ENCODE measurements at regions not wholly inside any gene's neighbourhood (a gene's known extent, or its start where the extent isn't known, plus 50 kb on each side); places are given as distances from the start of the nearest gene placed in this dataset.

DNA sequence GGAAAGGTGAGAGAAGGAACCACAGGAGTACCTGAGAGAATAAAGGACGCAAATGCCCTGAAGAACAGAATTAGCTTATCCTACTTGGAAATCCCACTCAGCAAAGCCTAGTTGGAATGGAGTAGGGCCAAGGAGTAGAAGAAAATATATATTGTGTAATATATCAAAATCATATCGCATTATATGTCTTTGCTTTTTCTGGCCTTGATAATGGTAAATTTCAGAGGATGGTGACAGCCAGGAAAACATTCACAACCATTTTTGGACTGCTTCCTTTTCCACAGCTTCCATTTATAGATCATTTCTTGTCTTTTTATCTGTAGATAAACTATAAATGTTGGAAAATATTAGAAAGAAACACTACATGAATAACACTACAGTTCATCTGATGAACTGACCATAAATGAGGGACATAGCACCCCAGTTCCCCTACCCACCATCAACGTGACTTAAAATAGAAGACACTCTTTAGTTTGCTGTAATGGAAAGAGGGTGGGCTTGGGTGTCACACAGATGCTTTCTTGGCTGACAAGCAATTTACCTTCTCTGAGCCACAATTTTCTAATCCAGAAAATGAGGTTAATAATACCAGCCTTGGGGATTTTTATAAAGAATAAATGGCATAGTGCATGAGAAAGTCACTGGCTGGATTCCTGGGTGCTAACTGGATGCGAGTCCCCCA, 569.6 kb downstream of the NTRK3 start:
- DNase-seq (ENCODE audit: low read depth): no peak
- TF ChIP-seq, protein P1, sequence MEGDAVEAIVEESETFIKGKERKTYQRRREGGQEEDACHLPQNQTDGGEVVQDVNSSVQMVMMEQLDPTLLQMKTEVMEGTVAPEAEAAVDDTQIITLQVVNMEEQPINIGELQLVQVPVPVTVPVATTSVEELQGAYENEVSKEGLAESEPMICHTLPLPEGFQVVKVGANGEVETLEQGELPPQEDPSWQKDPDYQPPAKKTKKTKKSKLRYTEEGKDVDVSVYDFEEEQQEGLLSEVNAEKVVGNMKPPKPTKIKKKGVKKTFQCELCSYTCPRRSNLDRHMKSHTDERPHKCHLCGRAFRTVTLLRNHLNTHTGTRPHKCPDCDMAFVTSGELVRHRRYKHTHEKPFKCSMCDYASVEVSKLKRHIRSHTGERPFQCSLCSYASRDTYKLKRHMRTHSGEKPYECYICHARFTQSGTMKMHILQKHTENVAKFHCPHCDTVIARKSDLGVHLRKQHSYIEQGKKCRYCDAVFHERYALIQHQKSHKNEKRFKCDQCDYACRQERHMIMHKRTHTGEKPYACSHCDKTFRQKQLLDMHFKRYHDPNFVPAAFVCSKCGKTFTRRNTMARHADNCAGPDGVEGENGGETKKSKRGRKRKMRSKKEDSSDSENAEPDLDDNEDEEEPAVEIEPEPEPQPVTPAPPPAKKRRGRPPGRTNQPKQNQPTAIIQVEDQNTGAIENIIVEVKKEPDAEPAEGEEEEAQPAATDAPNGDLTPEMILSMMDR (conservative IDR thresholded peaks at IDR 0.05; ENCODE audit: low read depth, low read length): no peak
- H3K4me3 ChIP-seq (ENCODE audit: low read depth, low read length): no peak overlapping the region

DNA sequence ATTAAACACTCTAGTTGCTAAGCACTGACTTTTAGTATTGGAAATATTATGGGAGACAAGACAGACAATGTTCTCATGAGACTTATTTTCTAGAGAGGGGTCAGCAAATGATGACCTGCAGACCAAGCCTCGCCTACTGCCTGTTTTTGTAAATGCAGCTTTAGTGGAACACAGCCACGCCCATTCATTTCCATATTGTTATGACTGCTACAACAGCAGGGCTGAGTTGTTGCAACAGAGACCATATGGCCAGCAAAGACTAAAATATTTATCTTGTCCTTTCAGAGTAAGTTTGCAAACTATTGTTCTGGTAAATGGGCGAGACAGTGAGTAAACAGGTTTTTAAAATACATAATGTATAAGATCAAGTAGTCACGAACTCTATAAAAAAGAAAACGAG, 570.2 kb downstream of the NTRK3 start:
- TF ChIP-seq, protein P1 (conservative IDR thresholded peaks at IDR 0.05; ENCODE audit: low read depth, low read length): no peak
- H3K4me3 ChIP-seq (ENCODE audit: low read depth, low read length): no peak overlapping the region
- DNase-seq (ENCODE audit: low read depth): no peak

DNA sequence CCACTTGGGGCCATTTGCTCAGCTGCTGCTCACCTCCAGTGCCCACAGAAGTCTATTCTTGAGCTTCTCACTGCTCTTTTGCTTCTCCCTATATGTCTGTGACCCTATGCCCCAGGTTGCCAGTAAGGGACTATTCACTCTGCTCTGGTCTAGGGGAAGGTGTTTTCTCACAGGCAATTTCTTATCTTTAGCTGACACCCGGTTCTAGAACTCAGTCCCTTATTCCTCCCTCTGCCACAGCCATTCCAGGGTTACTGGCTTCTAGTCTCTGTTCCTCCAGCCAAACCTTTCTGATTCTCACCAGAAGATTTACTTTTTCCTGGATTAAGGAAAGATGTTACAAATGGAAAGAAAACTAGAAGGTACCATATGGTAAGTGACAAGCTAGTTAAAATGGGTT, 574.0 kb downstream of the NTRK3 start:
- no peak overlapping the region for H3K4me3 ChIP-seq (ENCODE audit: low read depth, low read length)
- TF ChIP-seq, protein P1 (conservative IDR thresholded peaks at IDR 0.05; ENCODE audit: low read depth, low read length): no peak
- no peak for DNase-seq (ENCODE audit: low read depth)

DNA sequence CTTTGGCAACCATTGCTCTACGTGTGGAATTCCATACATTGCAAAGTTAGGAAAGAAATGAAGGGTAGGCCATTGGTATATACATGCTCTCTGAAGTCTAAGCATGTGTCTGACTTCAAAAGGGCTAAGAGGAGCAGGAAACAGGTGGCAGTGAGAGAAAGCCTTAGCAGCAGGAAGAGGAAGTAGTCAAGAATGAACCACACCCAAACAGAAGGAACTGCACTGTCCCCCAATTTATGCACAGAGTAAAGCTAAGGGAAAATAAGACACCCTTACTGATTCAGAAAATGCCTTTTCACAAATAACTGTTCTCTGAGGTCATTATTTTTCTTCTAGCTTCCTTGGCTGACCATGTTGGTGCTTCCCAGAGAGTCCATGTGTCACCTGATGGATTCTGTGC, 575.4 kb downstream of the NTRK3 start:
- DNase-seq (ENCODE audit: low read depth): no peak
- no peak overlapping the region for H3K4me3 ChIP-seq (ENCODE audit: low read depth, low read length)
- TF ChIP-seq, protein P1 (conservative IDR thresholded peaks at IDR 0.05; ENCODE audit: low read depth, low read length): no peak

DNA sequence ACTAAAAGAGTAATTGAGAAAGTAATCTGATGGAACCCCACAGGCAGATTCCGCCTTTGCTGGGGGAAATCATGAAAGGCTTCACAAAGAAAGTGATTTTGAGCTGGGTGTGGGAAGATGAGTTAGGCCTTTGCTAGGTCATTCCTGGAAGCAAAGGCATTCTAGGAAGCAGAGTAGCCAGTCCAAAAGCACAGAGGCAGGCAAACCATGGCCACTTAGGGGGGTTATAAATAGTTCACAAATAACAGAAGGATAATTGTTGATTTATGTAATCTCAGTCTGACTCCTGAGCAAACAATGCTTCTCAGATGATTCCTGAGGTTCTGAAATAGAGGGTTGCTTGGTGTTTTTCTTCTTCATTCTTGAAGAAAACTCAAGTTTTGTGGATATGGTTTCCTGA, 576.3 kb downstream of the NTRK3 start:
- DNase-seq (ENCODE audit: low read depth): no peak
- TF ChIP-seq, protein P1 (conservative IDR thresholded peaks at IDR 0.05; ENCODE audit: low read depth, low read length): no peak
- no peak overlapping the region for H3K4me3 ChIP-seq (ENCODE audit: low read depth, low read length)

DNA sequence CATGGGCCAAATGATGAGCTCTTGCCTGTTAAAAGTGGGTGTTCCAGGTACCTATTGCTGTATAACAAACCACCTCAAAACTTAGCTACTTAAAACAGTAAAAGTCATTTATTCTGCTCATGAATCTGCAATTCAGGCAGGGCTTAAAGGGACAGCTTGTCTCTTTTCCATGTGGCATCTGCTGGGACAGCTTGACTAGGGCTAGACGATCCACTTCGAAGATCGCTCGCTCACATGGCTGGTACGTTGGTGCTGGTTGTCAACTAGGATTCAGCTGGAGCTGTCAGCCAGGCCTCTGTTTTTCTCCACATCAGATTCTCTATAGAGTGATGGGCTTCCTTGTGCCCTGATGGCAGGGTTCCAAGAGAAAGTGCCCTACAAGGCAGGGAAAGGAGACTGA, 581.3 kb downstream of the NTRK3 start:
- TF ChIP-seq, protein P1 (conservative IDR thresholded peaks at IDR 0.05; ENCODE audit: low read depth, low read length): no peak
- DNase-seq (ENCODE audit: low read depth): no peak
- no peak overlapping the region for H3K4me3 ChIP-seq (ENCODE audit: low read depth, low read length)
